ENCODE measurements at regions not wholly inside any gene's neighbourhood (a gene's known extent, or its start where the extent isn't known, plus 50 kb on each side); places are given as distances from the start of the nearest gene placed in this dataset.

GRCh38 chr5:5795074-5795771 is 372.7 kb downstream of the ICE1 start:
- no peak for DNase-seq (ENCODE audit: low read depth)

GRCh38 chr5:5794118-5794560 is 371.7 kb downstream of the ICE1 start:
- DNase-seq (ENCODE audit: low read depth): no peak

- no peak for DNase-seq (ENCODE audit: low read depth)
Measured at GRCh38 chr5:5793242-5794117, 371.0 kb downstream of the ICE1 start.

GRCh38 chr5:5792106-5792505 is 369.6 kb downstream of the ICE1 start:
- no peak for DNase-seq (ENCODE audit: low read depth)

- DNase-seq (ENCODE audit: low read depth): no peak
Measured at GRCh38 chr5:5788793-5789192, 366.3 kb downstream of the ICE1 start.

- no peak for DNase-seq (ENCODE audit: low read depth)
Measured at GRCh38 chr5:5787373-5787772, 364.9 kb downstream of the ICE1 start.

- DNase-seq (ENCODE audit: low read depth): no peak
Measured at GRCh38 chr5:5784101-5784500, 361.6 kb downstream of the ICE1 start.

- no peak for DNase-seq (ENCODE audit: low read depth)
Measured at GRCh38 chr5:5783021-5783420, 360.5 kb downstream of the ICE1 start.

GRCh38 chr5:5782402-5782801 is 359.9 kb downstream of the ICE1 start:
- DNase-seq (ENCODE audit: low read depth): no peak

- DNase-seq (ENCODE audit: low read depth): no peak
Measured at GRCh38 chr5:5781335-5781734, 358.9 kb downstream of the ICE1 start.

GRCh38 chr5:5780253-5780652 is 357.8 kb downstream of the ICE1 start:
- DNase-seq (ENCODE audit: low read depth): no peak

- DNase-seq (ENCODE audit: low read depth): no peak
Measured at GRCh38 chr5:5777013-5777412, 354.5 kb downstream of the ICE1 start.

- DNase-seq (ENCODE audit: low read depth): no peak
Measured at GRCh38 chr5:5772202-5772601, 349.7 kb downstream of the ICE1 start.

- DNase-seq (ENCODE audit: low read depth): no peak
Measured at GRCh38 chr5:5770825-5771224, 348.3 kb downstream of the ICE1 start.

- no peak for DNase-seq (ENCODE audit: low read depth)
Measured at GRCh38 chr5:5767286-5767928, 344.9 kb downstream of the ICE1 start.

GRCh38 chr5:5765066-5765850 is 342.8 kb downstream of the ICE1 start:
- no peak for DNase-seq (ENCODE audit: low read depth)

- no peak for DNase-seq (ENCODE audit: low read depth)
Measured at GRCh38 chr5:5764246-5764645, 341.8 kb downstream of the ICE1 start.

- no peak for DNase-seq (ENCODE audit: low read depth)
Measured at GRCh38 chr5:5756762-5757161, 334.3 kb downstream of the ICE1 start.

GRCh38 chr5:5755888-5756287 is 333.4 kb downstream of the ICE1 start:
- DNase-seq (ENCODE audit: low read depth): no peak

GRCh38 chr5:5752844-5753243 is 330.4 kb downstream of the ICE1 start:
- DNase-seq (ENCODE audit: low read depth): no peak

- no peak for DNase-seq (ENCODE audit: low read depth)
Measured at GRCh38 chr5:5751987-5752386, 329.5 kb downstream of the ICE1 start.

- no peak for DNase-seq (ENCODE audit: low read depth)
Measured at GRCh38 chr5:5751498-5751897, 329.0 kb downstream of the ICE1 start.
